SK-N-SH (cell line): ENCODE measurements at regions not wholly inside any gene's neighbourhood (a gene's known extent, or its start where the extent isn't known, plus 50 kb on each side); places are given as distances from the start of the nearest gene placed in this dataset.

Experiments
- EP300 ChIP-seq, 2 experiments: IDR thresholded peaks; 2 replicates each; pipeline versions ENCODE4 v1.4.0 to v1.6.1; 2012; ENCODE audit warnings: borderline replicate concordance in 1 of 2, low read depth in 1 of 2, low read length in 1 of 2
- GABPA ChIP-seq: IDR thresholded peaks from 2 replicates; pipeline ENCODE4 v1.4.0; 2012; ENCODE audit warnings: low read depth, mild to moderate bottlenecking
- SMC3 ChIP-seq: IDR thresholded peaks from 2 replicates; pipeline ENCODE4 v1.6.1; 2012; ENCODE audit warnings: low read depth, low read length, improper control_type of control experiment
- TF ChIP-seq, protein P1 (sequence below): IDR thresholded peaks from 2 replicates; pipeline ENCODE4 v1.4.0; 2012; ENCODE audit warnings: low read depth, borderline replicate concordance
- TF ChIP-seq, protein P2 (sequence below): IDR thresholded peaks from 2 replicates; pipeline ENCODE4 v1.6.1; 2012; ENCODE audit warnings: mild to moderate bottlenecking, low read depth, low read length, moderate library complexity

DNA sequence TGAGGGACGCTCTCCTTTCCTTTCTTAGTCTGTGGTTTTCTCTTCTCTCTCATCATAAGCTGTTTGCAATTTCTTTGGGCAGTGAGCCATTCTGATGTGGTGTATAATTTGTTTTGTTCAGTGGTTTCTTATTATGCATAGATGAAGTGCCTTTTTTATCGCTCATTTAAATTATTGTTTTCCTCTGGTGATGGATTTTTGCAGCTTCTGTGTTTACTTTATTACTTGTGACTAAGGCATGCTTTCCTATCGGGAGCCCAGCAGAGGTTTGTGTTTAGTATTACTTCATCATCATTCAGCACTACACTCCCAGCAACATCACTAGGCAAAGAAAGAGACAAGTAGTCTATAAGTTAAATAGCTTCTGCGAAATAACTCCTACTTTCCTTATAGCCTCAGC is 586.6 kb upstream of the NOVA1 start:
- TF ChIP-seq, protein P1, sequence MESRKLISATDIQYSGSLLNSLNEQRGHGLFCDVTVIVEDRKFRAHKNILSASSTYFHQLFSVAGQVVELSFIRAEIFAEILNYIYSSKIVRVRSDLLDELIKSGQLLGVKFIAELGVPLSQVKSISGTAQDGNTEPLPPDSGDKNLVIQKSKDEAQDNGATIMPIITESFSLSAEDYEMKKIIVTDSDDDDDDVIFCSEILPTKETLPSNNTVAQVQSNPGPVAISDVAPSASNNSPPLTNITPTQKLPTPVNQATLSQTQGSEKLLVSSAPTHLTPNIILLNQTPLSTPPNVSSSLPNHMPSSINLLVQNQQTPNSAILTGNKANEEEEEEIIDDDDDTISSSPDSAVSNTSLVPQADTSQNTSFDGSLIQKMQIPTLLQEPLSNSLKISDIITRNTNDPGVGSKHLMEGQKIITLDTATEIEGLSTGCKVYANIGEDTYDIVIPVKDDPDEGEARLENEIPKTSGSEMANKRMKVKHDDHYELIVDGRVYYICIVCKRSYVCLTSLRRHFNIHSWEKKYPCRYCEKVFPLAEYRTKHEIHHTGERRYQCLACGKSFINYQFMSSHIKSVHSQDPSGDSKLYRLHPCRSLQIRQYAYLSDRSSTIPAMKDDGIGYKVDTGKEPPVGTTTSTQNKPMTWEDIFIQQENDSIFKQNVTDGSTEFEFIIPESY = no peak
- no peak for TF ChIP-seq SMC3
- no peak for TF ChIP-seq GABPA
- no peak for TF ChIP-seq EP300 (IDR thresholded peaks at IDR 0.05; ENCODE audit: borderline replicate concordance in 1 of 2, low read depth in 1 of 2, low read length in 1 of 2)
- TF ChIP-seq, protein P2, sequence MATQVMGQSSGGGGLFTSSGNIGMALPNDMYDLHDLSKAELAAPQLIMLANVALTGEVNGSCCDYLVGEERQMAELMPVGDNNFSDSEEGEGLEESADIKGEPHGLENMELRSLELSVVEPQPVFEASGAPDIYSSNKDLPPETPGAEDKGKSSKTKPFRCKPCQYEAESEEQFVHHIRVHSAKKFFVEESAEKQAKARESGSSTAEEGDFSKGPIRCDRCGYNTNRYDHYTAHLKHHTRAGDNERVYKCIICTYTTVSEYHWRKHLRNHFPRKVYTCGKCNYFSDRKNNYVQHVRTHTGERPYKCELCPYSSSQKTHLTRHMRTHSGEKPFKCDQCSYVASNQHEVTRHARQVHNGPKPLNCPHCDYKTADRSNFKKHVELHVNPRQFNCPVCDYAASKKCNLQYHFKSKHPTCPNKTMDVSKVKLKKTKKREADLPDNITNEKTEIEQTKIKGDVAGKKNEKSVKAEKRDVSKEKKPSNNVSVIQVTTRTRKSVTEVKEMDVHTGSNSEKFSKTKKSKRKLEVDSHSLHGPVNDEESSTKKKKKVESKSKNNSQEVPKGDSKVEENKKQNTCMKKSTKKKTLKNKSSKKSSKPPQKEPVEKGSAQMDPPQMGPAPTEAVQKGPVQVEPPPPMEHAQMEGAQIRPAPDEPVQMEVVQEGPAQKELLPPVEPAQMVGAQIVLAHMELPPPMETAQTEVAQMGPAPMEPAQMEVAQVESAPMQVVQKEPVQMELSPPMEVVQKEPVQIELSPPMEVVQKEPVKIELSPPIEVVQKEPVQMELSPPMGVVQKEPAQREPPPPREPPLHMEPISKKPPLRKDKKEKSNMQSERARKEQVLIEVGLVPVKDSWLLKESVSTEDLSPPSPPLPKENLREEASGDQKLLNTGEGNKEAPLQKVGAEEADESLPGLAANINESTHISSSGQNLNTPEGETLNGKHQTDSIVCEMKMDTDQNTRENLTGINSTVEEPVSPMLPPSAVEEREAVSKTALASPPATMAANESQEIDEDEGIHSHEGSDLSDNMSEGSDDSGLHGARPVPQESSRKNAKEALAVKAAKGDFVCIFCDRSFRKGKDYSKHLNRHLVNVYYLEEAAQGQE = no peak
